ENCODE measurements at regions not wholly inside any gene's neighbourhood (a gene's known extent, or its start where the extent isn't known, plus 50 kb on each side); places are given as distances from the start of the nearest gene placed in this dataset.

- Histone ChIP-seq H3K27ac (ENCODE audit: insufficient read length, low read depth, low read length) (no peak overlapping the region), H3K14ac (ENCODE audit: insufficient read depth, low read length) (no peak overlapping the region), H4K8ac (replicated peaks; ENCODE audit: insufficient read length, low read depth, low read length) (no peak overlapping the region), H3K79me2 (ENCODE audit: insufficient read depth, low read length) (no peaks in the 10 kb centered on the region), H3K79me1 (ENCODE audit: insufficient read depth, low read depth, low read length, poor library complexity, severe bottlenecking) (no peaks in the 10 kb centered on the region), H3K4ac (ENCODE audit: low read depth, low read length) (no peak overlapping the region), H2BK120ac (ENCODE audit: low read depth, low read length, poor library complexity, severe bottlenecking) (no peak overlapping the region), H3T11ph (ENCODE audit: low read length) (no peak overlapping the region), H2BK5ac (ENCODE audit: insufficient read length, low read length) (no peak overlapping the region), H2BK15ac (ENCODE audit: low read depth, low read length) (no peak overlapping the region), H3K4me1 (ENCODE audit: insufficient read depth, low read length) (no peaks in the 10 kb centered on the region), H3K9me3 (ENCODE audit: control insufficient read depth, low read depth, low read length) (no peaks in the 10 kb centered on the region), H3K23me2 (ENCODE audit: insufficient read length, low read depth, low read length, poor library complexity, severe bottlenecking) (no peaks in the 10 kb centered on the region), H3K56ac (ENCODE audit: insufficient read length, low read depth, low read length) (no peak overlapping the region), H3K27me3 (ENCODE audit: insufficient read depth, low read length) (no peaks in the 10 kb centered on the region), H4K20me1 (ENCODE audit: control insufficient read depth, insufficient read depth, insufficient read length) (no peaks in the 10 kb centered on the region), H3K23ac (ENCODE audit: insufficient read length, low read depth, low read length) (no peak overlapping the region), H3K18ac (ENCODE audit: insufficient read length, low read depth, low read length) (no peak overlapping the region), H2AK5ac (ENCODE audit: insufficient read length, low read length) (no peak overlapping the region), H4K5ac (ENCODE audit: insufficient read length, low read depth, low read length) (no peak overlapping the region), H3K9ac (ENCODE audit: extremely low read depth, insufficient read length, low read length) (no peak overlapping the region), H4K91ac (ENCODE audit: insufficient read length, low read depth, low read length) (no peak overlapping the region), H3K4me2 (ENCODE audit: insufficient read depth, insufficient read length, low read length) (no peak overlapping the region), H2BK20ac (ENCODE audit: low read depth, low read length, poor library complexity, severe bottlenecking) (no peak overlapping the region), H2AFZ (ENCODE audit: low read length) (no peak overlapping the region), H2BK12ac (ENCODE audit: insufficient read length, low read depth, low read length) (no peak overlapping the region)
- Mint-ChIP-seq H3K4me3 (no peak overlapping the region), H3K27ac (no peak overlapping the region), H3K36me3 (ENCODE audit: insufficient read depth in 1 of 3, low read depth in 3 of 3) (no peaks in the 10 kb centered on the region), H3K4me1 (no peaks in the 10 kb centered on the region), H3K27me3 (ENCODE audit: low read depth) (no peaks in the 10 kb centered on the region), H3K9me3 (no peaks in the 10 kb centered on the region)
- DNase-seq: no peak
- no CpG with 5 or more reads among the region's 4 CpGs for whole genome bisulfite sequencing (ENCODE audit: extremely low coverage, insufficient read length, low lambda C conversion rate)
- TF ChIP-seq CTCF (conservative IDR thresholded peaks at IDR 0.05): no peak
Observed at GRCh38 chr18:60898111-60898510, 435.1 kb upstream of the CDH20 start.
